K562 (cell line): ENCODE measurements at regions not wholly inside any gene's neighbourhood (a gene's known extent, or its start where the extent isn't known, plus 50 kb on each side); places are given as distances from the start of the nearest gene placed in this dataset.

Experiments
- ATAC-seq: fragments of 200-7000 bp; cut with Tn5 transposase; 3 replicates; pipeline ENCODE4 v1.9.1; 2020; ENCODE audit warnings: moderate library complexity
- BruUV-seq: library from RNA; stranded (reverse); fragments of 400-500 nt; replicated peaks from 2 replicates; lab custom pipeline; 2021; lab: Mats Ljungman, UMichigan
- CTCF ChIA-PET: fragments of 300-600 bp; formaldehyde crosslinking; extraction: SDS; loops from one replicate; lab custom pipeline; 2021; ENCODE audit warnings: low intra/inter-chr PET ratio; lab: Yijun Ruan, JAX
- POLR2A ChIA-PET: fragments of 300-600, 350-650 bp; sonication (Branson Sonifier 250); formaldehyde crosslinking; extraction: SDS; loops from one replicate; lab custom pipeline; 2021; ENCODE audit warnings: antibody characterized with exemption, inconsistent platforms; lab: Yijun Ruan, JAX
- DNase-seq, 4 experiments: peaks; one replicate each; pipeline versions ENCODE4 v3.0.0 to v3.0.0-alpha.2; 2011 to 2018; ENCODE audit warnings: low spot score in 3 of 4, mixed read lengths in 3 of 4; ENCODE audit errors: extremely low read depth in 1 of 4
- FAIRE-seq: peaks from 2 replicates; lab custom pipeline; 2011; peaks lifted over from hg19 to GRCh38; lab: Jason Lieb, UNC
- H2AFZ ChIP-seq: 2 replicates; pipeline ENCODE4 v1.6.0; 2011; ENCODE audit warnings: low read depth, low read length, control low read depth, inconsistent platforms
- H3K27ac ChIP-seq: fragments of 200-600 bp; 3 replicates; pipeline ENCODE4 v1.8.0; 2011; ENCODE audit warnings: low read depth, mild to moderate bottlenecking, control low read depth, inconsistent platforms, low read length, moderate library complexity, mixed read lengths; ENCODE audit errors: extremely low read depth
- H3K27me3 ChIP-seq, 2 experiments: fragments of 300-600 bp in 1 of 2; 2 replicates in 1 of 2; 3 replicates in 1 of 2; pipeline versions ENCODE4 v1.6.0 to v1.8.0; 2011; ENCODE audit warnings: inconsistent platforms in 2 of 2, low read length in 2 of 2, mild to moderate bottlenecking in 1 of 2, mixed read lengths in 1 of 2, moderate library complexity in 1 of 2; ENCODE audit not compliant: control insufficient read depth in 2 of 2, insufficient read depth in 2 of 2
- H3K36me3 ChIP-seq: fragments of 300-600 bp; 3 replicates; pipeline ENCODE4 v1.8.0; 2011; ENCODE audit warnings: mild to moderate bottlenecking, low read length, inconsistent platforms; ENCODE audit not compliant: control insufficient read depth, insufficient read depth
- H3K4me1 ChIP-seq, 2 experiments: fragments of 200-600 bp in 1 of 2; replicated peaks in 1 of 2; 2 replicates in 1 of 2; 3 replicates in 1 of 2; pipeline versions ENCODE4 v1.5.1 to v1.8.0; 2011; ENCODE audit warnings: inconsistent platforms in 2 of 2, low read length in 2 of 2, mild to moderate bottlenecking in 1 of 2, mixed read lengths in 1 of 2, moderate library complexity in 1 of 2; ENCODE audit not compliant: control insufficient read depth in 2 of 2, insufficient read depth in 2 of 2
- H3K4me2 ChIP-seq: 2 replicates; pipeline ENCODE4 v1.6.1; 2011; ENCODE audit warnings: low read length, control low read depth, inconsistent platforms, mixed read lengths; ENCODE audit not compliant: insufficient read depth
- H3K4me3 ChIP-seq: fragments of 200-600 bp; sonication (generic), shearing (Covaris generic); 2 replicates; pipeline ENCODE4 v1.5.1; 2016; ENCODE audit warnings: control low read depth, inconsistent platforms
- H3K79me2 ChIP-seq: fragments of 200-600 bp; 3 replicates; pipeline ENCODE4 v1.8.0; 2011; ENCODE audit warnings: low read length, inconsistent platforms; ENCODE audit not compliant: control insufficient read depth, insufficient read depth
- H3K9ac ChIP-seq, 2 experiments: 2 replicates each; pipeline versions ENCODE4 v1.6.0 to v1.6.1; 2011; ENCODE audit warnings: low read depth in 2 of 2, low read length in 2 of 2, control low read depth in 1 of 2, inconsistent platforms in 1 of 2, mild to moderate bottlenecking in 1 of 2, mixed read lengths in 1 of 2; ENCODE audit not compliant: insufficient read depth in 1 of 2
- H3K9me1 ChIP-seq: one replicate; pipeline ENCODE4 v1.6.0; 2011; ENCODE audit warnings: inconsistent platforms, mild to moderate bottlenecking, low read length, moderate library complexity; ENCODE audit not compliant: control insufficient read depth, insufficient read depth
- H3K9me3 ChIP-seq: replicated peaks from 2 replicates; pipeline ENCODE4 v1.5.1; 2011; ENCODE audit warnings: low read depth, low read length, inconsistent platforms; ENCODE audit not compliant: control insufficient read depth, insufficient read depth
- H4K20me1 ChIP-seq: replicated peaks from 2 replicates; pipeline ENCODE4 v1.6.1; 2011; ENCODE audit warnings: low read length, inconsistent platforms, mixed read lengths; ENCODE audit not compliant: control insufficient read depth, insufficient read depth
- ARNT ChIP-seq, 2 experiments: fragments of 450-650 bp; IDR thresholded peaks; 2 replicates each; pipeline ENCODE4 v1.6.1; 2016; ENCODE audit warnings: mild to moderate bottlenecking in 1 of 2
- CHD4 ChIP-seq: fragments of 200-600 bp; sonication (generic); IDR thresholded peaks from 3 replicates; pipeline ENCODE4 v1.6.1; 2012; ENCODE audit warnings: low read depth, mild to moderate bottlenecking, mixed read lengths, low read length, inconsistent platforms; ENCODE audit not compliant: insufficient read depth, insufficient replicate concordance, poor library complexity, severe bottlenecking
- HDAC6 ChIP-seq: IDR thresholded peaks from 2 replicates; pipeline ENCODE4 v1.6.1; 2012; ENCODE audit warnings: low read depth, mild to moderate bottlenecking, control low read depth, inconsistent platforms, low read length, moderate library complexity
- MEF2A ChIP-seq: IDR thresholded peaks from 2 replicates; pipeline ENCODE4 v1.6.1; 2011; ENCODE audit warnings: low read depth, mild to moderate bottlenecking, low read length, moderate library complexity; ENCODE audit not compliant: control insufficient read depth
- RFX1 ChIP-seq: fragments of 450-650 bp; IDR thresholded peaks from 2 replicates; pipeline ENCODE4 v1.6.1; 2016; ENCODE audit warnings: mild to moderate bottlenecking, moderate library complexity
- SREBF1 ChIP-seq: fragments of 150-350 bp; IDR thresholded peaks from 2 replicates; pipeline ENCODE4 v1.6.1; 2014; ENCODE audit warnings: antibody characterized with exemption, low read depth, low read length, borderline replicate concordance
- USF1 ChIP-seq: sonication (generic); formaldehyde crosslinking; IDR thresholded peaks from 2 replicates; pipeline ENCODE4 v1.9.0; 2022; ENCODE audit warnings: mild to moderate bottlenecking, missing genetic modification reagents
- XRCC3 ChIP-seq: fragments of 450-650 bp; IDR thresholded peaks from 2 replicates; pipeline ENCODE4 v1.6.1; 2017; ENCODE audit warnings: mild to moderate bottlenecking, moderate library complexity
- ZFP1 ChIP-seq: fragments of 450-650 bp; formaldehyde crosslinking; IDR thresholded peaks from 2 replicates; pipeline ENCODE4 v1.4.0; 2020; ENCODE audit warnings: mild to moderate bottlenecking, mixed read lengths
- ZNF175 ChIP-seq: fragments of 200-800 bp; sonication (Bioruptor generic); IDR thresholded peaks from 2 replicates; pipeline ENCODE4 v1.6.1; 2016; ENCODE audit warnings: low read depth, mild to moderate bottlenecking, missing genetic modification characterization, missing compliant biosample characterization
- WGBS: fragments of 100-300 bp; shearing (Covaris generic); methylation state at CpG from one replicate; pipeline ENCODE4 v1.1.6; 2016; ENCODE audit warnings: low coverage, mixed read lengths; ENCODE audit not compliant: insufficient coverage; ENCODE audit errors: missing lambda C conversion rate; 5-methylcytosine and 5-hydroxymethylcytosine counted together
- in situ Hi-C: fragments of 300-500 bp; cut with MboI; formaldehyde crosslinking; loops from 4 replicates; pipeline ENCODE4 v1.15.0; 2018; ENCODE audit warnings: inconsistent platforms, mixed read lengths
- intact Hi-C: fragments of 100-400 bp; cut with micrococcal nuclease; formaldehyde crosslinking; loops from 2 replicates; pipeline ENCODE4 v1.14.2; 2022
- TF ChIP-seq, protein P1 (sequence below), 2 experiments: fragments of 250-450 bp in 1 of 2; fragments of 450-650 bp in 1 of 2; sonication (Bioruptor Pico) in 1 of 2; IDR thresholded peaks; 2 replicates each; pipeline versions ENCODE4 v1.6.1 to v1.8.0; 2016 to 2021; ENCODE audit warnings: mild to moderate bottlenecking in 2 of 2, moderate library complexity in 2 of 2, missing compliant biosample characterization in 1 of 2, missing genetic modification characterization in 1 of 2

GRCh38 chr9:120267929-120268328 lies 312.0 kb downstream of the CDK5RAP2 start:
- no TSS peak for BruUV-seq
- Histone ChIP-seq H3K4me3 (no peak overlapping the region), H3K79me2 (no peaks in the 10 kb centered on the region), H3K9me3 (no peaks in the 10 kb centered on the region), H3K9ac (no peak overlapping the region), H3K4me1 (no peaks in the 10 kb centered on the region), H3K36me3 (no peaks in the 10 kb centered on the region), H3K27ac (no peak overlapping the region), H3K4me2 (no peak overlapping the region), H3K9me1 (no peaks in the 10 kb centered on the region), H2AFZ (no peak overlapping the region), H3K27me3 (no peaks in the 10 kb centered on the region; a peak in 1 of 5 replicates), H4K20me1 (no peaks in the 10 kb centered on the region)
- DNase-seq (no peak), ATAC-seq (no peak), FAIRE-seq (no peak)
- intact Hi-C loops (no loop called here), in situ Hi-C loops (loop anchor here (10.0 kb wide), 1 partner anchor 1957 kb away; the partner anchor contains the start of gene LHX6)
- WGBS = 0% methylated on average over 1 of the region's 1 CpG
- CTCF ChIA-PET = no interaction called here
- TF ChIP-seq USF1 (CRISPR knock-in tag) (no peak), MEF2A (no peak), SREBF1 (no peak), ZNF175 (CRISPR knock-in tag) (no peak)
- POLR2A ChIA-PET = no interaction called here

- Histone ChIP-seq H4K20me1 (no peaks in the 10 kb centered on the region), H3K4me2 (no peak overlapping the region), H3K27ac (no peak overlapping the region), H3K27me3 (no peaks in the 10 kb centered on the region; a peak in 1 of 5 replicates), H3K4me1 (no peaks in the 10 kb centered on the region), H3K9ac (no peak overlapping the region), H3K36me3 (no peaks in the 10 kb centered on the region), H3K4me3 (no peak overlapping the region), H2AFZ (no peak overlapping the region), H3K9me3 (no peaks in the 10 kb centered on the region), H3K9me1 (no peaks in the 10 kb centered on the region), H3K79me2 (no peaks in the 10 kb centered on the region)
- in situ Hi-C loops = loop anchor here (10.0 kb wide), 1 partner anchor 1959 kb away; the partner anchor contains the start of gene LHX6
- ATAC-seq (no peak), DNase-seq (no peak), FAIRE-seq (no peak)
- ChIA-PET POLR2A (no interaction called here), CTCF (no interaction called here)
- TF ChIP-seq CHD4 (no peak), ZFP1 (no peak), HDAC6 (no peak), ARNT (IDR thresholded peaks at IDR 0.05) (no peak), XRCC3 (no peak), RFX1 (no peak)
- TF ChIP-seq, protein P1, sequence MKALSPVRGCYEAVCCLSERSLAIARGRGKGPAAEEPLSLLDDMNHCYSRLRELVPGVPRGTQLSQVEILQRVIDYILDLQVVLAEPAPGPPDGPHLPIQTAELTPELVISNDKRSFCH (CRISPR knock-in tag; IDR thresholded peaks at IDR 0.05) = no peak
- TF ChIP-seq, protein P1 (tag; IDR thresholded peaks at IDR 0.05) = no peak
- intact Hi-C loops = no loop called here
- BruUV-seq = no TSS peak
- WGBS = 0% methylated on average over 6 of the region's 6 CpGs
Observed at GRCh38 chr9:120265791-120266190, 314.2 kb downstream of the CDK5RAP2 start.
